PC-9 (cell line): ENCODE measurements at regions not wholly inside any gene's neighbourhood (a gene's known extent, or its start where the extent isn't known, plus 50 kb on each side); places are given as distances from the start of the nearest gene placed in this dataset.

Experiments used
- CTCF ChIP-seq: fragments of 200-600 bp; sonication (generic); conservative IDR thresholded peaks from 2 replicates; pipeline ENCODE4 v1.6.1; 2017; ENCODE audit warnings: mixed run types, antibody characterized with exemption, mild to moderate bottlenecking, moderate library complexity
- EZH2 ChIP-seq: fragments of 200-600 bp; sonication (generic); IDR thresholded peaks from 2 replicates; pipeline ENCODE4 v1.8.0; 2017; ENCODE audit warnings: antibody characterized with exemption, low read depth

- TF ChIP-seq CTCF (no peak), EZH2 (no peak)
These were observed 621.3 kb downstream of the XIRP2 start for GRCh38 chr2:167509586-167509985.
